AML-193 (cell line): ENCODE measurements at regions not wholly inside any gene's neighbourhood (a gene's known extent, or its start where the extent isn't known, plus 50 kb on each side); places are given as distances from the start of the nearest gene placed in this dataset.

Source experiments
- DNase-seq, 2 experiments: peaks; one replicate each; lab custom pipeline; 2025; lab: John Stamatoyannopoulos, UW

GRCh38 chr4:176627916-176628315 lies 164.8 kb downstream of the VEGFC start:
- no peak for DNase-seq

GRCh38 chr4:176631611-176632010 lies 161.1 kb downstream of the VEGFC start:
- DNase-seq: no peak
